ENCODE measurements at regions not wholly inside any gene's neighbourhood (a gene's known extent, or its start where the extent isn't known, plus 50 kb on each side); places are given as distances from the start of the nearest gene placed in this dataset.
"Not testable (repeated sequence)": the region's sequence is repeated elsewhere in the genome, so short reads cannot be mapped to it uniquely, and the experiment has no call there.

DNA sequence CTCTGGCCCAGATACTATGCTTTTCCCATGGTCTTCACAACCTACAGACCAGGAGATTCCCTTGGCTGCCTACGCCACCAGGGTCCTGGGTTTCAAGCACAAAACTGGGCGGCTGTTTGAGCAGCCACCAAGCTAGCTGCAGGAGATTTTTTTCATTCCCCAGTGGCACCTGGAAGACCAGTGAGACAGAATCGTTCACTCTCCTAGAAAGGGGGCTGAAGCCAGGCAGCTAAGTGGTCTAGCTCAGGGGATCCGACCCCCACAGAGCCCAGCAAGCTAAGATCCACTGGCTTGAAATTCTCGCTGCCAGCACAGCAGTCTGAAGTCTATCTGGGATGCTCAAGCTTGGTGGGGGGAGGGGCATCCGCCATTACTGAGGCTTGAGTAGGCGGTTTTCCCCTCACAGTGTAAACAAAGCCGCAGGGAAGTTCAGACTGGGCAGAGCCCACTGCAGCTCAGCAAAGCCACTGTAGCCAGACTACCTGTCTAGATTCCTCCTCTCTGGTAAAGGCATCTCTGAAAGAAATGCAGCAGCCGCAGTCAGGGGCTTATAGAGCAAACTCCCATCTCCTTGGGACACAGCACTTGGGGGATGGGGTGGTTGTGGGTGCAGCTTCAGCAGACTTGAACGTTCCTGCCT, 168.7 kb upstream of the ADAMTSL1 start:
- not testable (repeated sequence) for DNase-seq

DNA sequence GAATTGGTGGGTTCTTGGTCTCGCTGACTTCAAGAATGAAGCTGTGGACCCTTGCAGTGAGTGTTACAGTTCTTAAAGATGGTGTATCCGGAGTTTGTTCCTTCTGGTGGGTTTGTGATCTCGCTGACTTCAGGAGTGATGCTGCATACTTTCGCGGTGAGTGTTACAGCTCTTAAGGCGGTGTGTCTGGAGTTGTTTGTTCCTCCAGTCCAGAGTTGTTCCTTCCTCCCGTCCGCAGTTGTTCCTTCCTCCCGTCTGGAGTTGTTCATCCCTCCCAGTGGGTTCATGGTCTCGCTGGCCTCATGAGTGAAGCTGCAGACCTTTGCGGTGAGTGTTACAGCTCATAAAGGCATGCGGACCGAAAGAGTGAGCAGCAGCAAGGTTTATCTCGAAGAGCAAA, 159.6 kb upstream of the ADAMTSL1 start:
- DNase-seq: no peak

DNA sequence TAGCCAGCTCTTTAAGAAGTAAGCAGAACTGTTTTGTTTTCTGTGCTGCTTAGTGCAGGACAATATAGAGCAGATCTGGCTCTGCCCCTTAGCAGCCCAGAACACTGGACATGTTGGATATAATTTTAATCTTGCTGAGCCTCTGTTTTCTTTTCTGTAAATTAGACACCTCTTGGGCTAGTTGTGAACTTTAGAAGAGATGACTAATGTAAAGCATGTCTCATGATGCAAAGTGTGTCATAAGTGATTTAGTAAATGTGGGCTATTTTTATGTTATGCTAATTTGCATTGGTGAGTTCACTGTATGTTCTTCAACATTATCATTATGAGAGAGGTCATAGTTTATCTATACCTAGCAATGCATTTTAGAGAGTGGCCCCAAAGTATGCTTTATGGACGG, 156.1 kb upstream of the ADAMTSL1 start:
- DNase-seq: no peak

- DNase-seq: no peak
Observed at GRCh38 chr9:18319918-18320445, 154.0 kb upstream of the ADAMTSL1 start.

DNA sequence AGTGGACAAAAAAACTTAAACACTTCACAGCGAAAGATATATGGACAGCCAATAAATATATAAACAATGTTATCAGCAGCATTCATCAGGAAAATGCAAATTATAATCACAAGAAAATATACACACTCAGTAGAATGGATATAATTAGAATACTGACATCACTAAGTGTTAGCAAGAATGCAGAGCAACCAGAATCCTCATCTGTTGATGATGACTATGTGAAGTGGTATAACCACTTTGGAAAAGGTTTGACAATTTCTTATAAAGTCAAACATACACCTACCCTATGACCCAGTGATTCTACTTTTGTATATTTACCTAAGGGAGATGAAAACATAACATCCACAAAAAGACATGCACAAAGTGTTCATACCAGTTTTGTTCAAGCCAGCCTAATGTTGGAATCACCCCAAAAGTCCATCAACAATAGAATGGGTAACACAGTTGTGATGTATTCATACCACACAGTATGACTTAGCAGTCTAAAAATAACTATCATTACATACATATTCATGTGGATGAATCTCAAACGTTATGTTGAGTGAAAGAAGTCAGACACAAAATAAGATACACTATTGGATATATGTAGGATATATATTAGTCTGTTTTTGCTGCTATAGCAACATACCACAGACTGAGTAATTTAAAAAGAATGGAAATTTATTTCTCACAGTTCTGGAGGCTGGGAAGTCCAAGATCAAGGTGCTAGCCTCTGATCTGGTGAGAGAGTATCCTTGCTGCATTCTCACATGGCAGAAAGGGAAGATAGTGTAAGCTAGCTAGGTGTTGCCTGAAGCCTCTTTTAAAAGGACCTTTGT, 148.8 kb upstream of the ADAMTSL1 start:
- DNase-seq: no peak

GRCh38 chr9:18325746-18326011, 148.3 kb upstream of the ADAMTSL1 start:
- not testable (repeated sequence) for DNase-seq

GRCh38 chr9:18327121-18327520, 146.8 kb upstream of the ADAMTSL1 start:
- no peak for DNase-seq

- no peak for DNase-seq
Observed at GRCh38 chr9:18330401-18331309, 143.3 kb upstream of the ADAMTSL1 start.

DNA sequence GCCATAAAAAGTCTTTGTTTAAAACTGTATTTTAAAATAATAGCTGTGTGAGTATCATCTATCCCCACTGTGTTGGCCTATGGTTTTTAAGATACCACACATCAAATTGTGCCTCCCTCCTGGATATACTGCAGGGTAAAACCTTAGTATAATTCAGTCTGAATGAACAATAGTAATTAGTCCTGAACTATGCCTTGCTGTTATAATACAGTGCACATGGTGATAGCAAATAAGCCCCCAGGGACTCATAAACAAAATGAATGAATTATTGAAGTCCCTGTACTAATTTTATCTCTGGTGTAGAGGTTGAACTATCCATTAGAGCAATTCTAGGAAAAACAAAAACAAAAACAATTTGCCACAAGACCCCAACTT, 142.7 kb upstream of the ADAMTSL1 start:
- DNase-seq: no peak

GRCh38 chr9:18331808-18332209, 142.1 kb upstream of the ADAMTSL1 start:
- no peak for DNase-seq

GRCh38 chr9:18333157-18333556, 140.8 kb upstream of the ADAMTSL1 start:
- no peak for DNase-seq

GRCh38 chr9:18335825-18336224, 138.1 kb upstream of the ADAMTSL1 start:
- DNase-seq: no peak

- no peak for DNase-seq
Observed at GRCh38 chr9:18338042-18338441, 135.9 kb upstream of the ADAMTSL1 start.

GRCh38 chr9:18343784-18344183, 130.2 kb upstream of the ADAMTSL1 start:
- no peak for DNase-seq

DNA sequence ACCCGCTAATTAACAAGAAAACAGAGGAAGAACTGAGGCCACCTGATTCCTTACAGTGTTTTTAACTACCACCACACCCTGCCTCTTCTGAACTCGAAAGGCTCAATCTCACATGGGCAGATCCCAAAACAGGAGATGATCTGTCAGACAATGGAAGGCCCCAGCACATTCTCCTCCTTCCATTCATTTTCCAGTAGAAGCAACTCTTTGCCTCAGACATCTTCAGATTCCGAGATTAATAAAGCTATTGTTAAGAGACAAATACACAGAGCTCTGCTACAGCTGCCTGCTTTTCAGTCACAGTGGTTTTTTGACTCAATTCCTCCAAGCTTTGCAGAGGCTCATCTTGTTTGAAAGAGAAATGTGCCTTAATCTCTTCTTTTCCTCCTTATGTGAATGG, 127.2 kb upstream of the ADAMTSL1 start:
- no peak for DNase-seq

DNA sequence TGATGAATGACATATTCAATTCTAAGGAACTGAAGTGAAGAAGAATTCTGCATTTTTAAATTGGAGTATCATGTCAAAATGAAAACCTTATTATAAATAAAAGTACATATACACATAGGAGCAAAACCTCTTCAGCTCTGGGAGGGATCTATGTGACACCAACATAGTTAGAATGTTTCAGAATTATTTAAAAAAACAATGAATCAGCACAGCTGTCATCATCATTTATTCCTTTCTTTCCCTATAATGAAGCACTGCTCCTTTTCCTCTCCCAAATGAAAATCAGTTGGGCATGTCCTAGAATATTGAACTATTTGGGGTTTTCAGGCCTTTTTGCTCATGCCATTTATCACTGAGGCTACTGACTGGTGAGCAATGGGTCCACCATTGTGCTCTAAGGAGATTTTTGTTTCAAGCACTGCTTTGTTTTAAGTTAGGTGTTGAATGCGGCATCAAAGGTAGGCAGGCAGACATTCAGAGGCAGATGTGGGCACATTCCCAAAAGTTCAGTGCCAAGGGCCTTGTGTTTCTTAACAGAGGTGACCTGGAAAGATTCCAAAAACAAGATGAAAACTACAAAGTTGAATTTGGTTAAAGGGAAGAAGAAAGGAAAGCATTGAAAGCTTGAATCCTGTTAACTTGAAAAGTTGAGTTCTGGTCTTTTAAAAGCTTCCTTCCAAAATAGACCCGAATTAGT, 126.4 kb upstream of the ADAMTSL1 start:
- no peak for DNase-seq

GRCh38 chr9:18348083-18348475, 125.9 kb upstream of the ADAMTSL1 start:
- DNase-seq: no peak

GRCh38 chr9:18349530-18349929, 124.4 kb upstream of the ADAMTSL1 start:
- no peak for DNase-seq

- no peak for DNase-seq
Observed at GRCh38 chr9:18350036-18350435, 123.9 kb upstream of the ADAMTSL1 start.

DNA sequence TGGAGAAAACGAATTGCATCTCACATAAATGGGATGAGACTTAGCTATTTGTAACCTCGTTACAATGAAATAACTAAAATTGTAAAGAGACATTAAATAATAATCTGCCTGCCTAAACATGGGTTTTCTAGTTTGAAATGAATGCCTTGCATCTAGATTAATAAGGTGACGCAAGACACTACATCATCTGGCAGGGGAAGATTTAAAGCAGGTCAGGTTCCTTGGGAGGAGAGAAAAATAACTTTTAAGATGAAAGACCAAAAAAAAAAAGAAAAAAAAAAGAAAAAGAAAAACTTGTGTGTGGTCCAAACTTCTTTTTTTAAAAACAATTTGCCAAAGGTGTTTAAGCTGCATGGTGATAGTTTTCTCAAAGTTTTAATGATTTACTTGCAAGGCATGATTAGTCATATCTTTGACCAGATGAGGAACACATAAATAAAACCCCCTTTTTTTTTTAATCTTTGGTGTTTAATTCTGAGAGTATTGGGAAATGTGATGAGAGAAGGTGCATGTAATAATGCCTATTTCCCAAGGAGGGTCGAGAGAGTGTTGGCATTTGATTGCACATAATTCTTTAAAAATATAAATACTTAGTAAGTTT, 122.9 kb upstream of the ADAMTSL1 start:
- DNase-seq: no peak

DNA sequence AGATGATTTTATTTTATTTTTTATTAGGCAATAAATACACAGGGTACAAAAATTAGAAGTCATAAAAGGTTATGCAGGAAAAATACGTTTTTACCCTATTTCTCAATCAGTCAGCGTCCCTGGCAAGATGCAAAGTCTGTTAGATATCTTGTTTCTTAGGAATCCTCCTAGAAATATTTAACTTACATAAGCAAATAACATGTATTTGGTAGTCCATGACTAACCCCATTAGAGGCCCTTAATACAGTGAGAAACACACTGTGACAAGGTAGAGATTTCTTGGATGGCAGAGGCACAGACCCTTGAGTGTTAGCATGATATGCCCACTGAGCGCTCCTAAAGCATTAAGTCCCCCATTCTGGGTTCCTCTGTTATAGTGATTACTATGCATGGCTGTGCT, 121.2 kb upstream of the ADAMTSL1 start:
- DNase-seq: no peak

DNA sequence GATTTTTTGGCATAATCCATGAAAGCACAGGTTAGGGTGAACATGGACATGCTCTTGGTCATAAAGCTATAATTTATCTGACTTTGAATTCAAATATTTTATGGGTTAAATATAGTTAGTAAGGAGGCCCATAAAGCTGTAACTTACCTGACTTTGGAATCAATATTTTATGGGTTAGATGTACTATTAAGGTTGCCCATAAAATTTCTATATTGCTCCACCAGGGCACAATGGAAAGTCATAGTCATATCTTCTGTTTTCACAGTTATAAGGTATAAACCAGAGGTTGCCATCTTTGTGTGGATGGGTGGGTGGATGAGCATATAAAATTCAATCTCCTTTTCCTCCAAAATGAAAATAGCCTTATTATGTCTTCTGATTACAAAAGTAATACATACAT, 120.5 kb upstream of the ADAMTSL1 start:
- no peak for DNase-seq

GRCh38 chr9:18357321-18357720, 116.6 kb upstream of the ADAMTSL1 start:
- no peak for DNase-seq
